Posterior cingulate gyrus (tissue), 11 donors: ENCODE measurements at regions not wholly inside any gene's neighbourhood (a gene's known extent, or its start where the extent isn't known, plus 50 kb on each side); places are given as distances from the start of the nearest gene placed in this dataset.

Source experiments
- DNase-seq, 10 donors: peaks; one replicate each; pipeline versions ENCODE4 v3.0.0 to v3.0.0-alpha.2; 2020 to 2021; ENCODE audit warnings: mixed read lengths in 3 of 10
- intact Hi-C: fragments of 100-400 bp; cut with DNase I; formaldehyde crosslinking; loops from one replicate; pipeline ENCODE4 v1.15.1; 2023

- DNase-seq, result no peak
Observed at GRCh38 chr17:70618641-70619040, 449.3 kb downstream of the KCNJ2 start.

GRCh38 chr17:70621566-70621965 lies 452.2 kb downstream of the KCNJ2 start:
- intact Hi-C loops, result loop anchor here (5.0 kb wide), 2 partner anchors 69 to 1094 kb away; no protein-coding TSS in a partner anchor
- peak in 7 of 10 donors; percentile 24 to 88 (median 46) for DNase-seq

More at GRCh38 chr17:70618641-70619040, 449.3 kb downstream of the KCNJ2 start:
- intact Hi-C loops, result no loop called here

GRCh38 chr17:70622368-70623260 lies 453.3 kb downstream of the KCNJ2 start:
- peak; percentile 36 to 95 (median 80) for DNase-seq
- intact Hi-C loops, result loop anchor here (2.0 to 5.0 kb wide), 5 partner anchors 70 to 1095 kb away; partner anchors contain the start of gene KCNJ2

- intact Hi-C loops, result loop anchor here (5.0 kb wide), 2 partner anchors 72 to 1097 kb away; no protein-coding TSS in a partner anchor
- DNase-seq, result no peak
Observed at GRCh38 chr17:70624211-70624610, 454.9 kb downstream of the KCNJ2 start.

- intact Hi-C loops, result no loop called here
- peak in 2 of 10 donors; percentile 27 to 62 for DNase-seq
Observed at GRCh38 chr17:70629902-70630301, 460.6 kb downstream of the KCNJ2 start.

DNA sequence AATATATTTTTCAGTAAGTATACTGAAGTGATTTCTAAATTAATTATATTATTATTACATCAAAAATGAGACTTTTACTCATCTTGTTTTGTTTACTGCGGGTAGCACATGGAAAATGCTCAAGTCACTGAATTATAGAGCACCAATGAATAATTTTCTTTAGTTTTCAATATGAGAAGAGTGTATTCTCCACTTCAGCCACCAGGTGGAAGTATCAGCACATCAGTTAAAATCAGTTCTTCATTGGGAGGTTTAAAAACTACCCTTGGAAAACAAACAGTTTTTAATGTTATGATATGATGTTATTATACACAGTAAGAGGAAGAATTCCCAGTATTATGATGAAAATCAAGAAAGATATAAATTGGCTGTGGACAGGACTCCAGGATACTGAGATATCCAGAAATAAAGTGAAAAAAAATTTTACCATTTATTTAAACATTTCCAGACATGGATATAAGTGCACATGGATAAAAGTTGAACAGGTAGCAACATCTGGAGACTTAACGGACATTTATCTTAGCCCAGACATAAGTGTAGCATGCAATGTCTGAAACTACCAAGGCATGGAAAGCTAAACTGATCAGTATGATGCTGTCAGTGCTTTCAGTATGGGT lies 467.3 kb downstream of the KCNJ2 start:
- intact Hi-C loops, result loop anchor here (2.0 kb wide), 3 partner anchors 80 to 1904 kb away; no protein-coding TSS in a partner anchor
- DNase-seq, result no peak

- intact Hi-C loops, result no loop called here
- DNase-seq, result no peak
Observed at GRCh38 chr17:70642059-70642458, 472.7 kb downstream of the KCNJ2 start.

- DNase-seq, result no peak
- intact Hi-C loops, result no loop called here
Observed at GRCh38 chr17:70644096-70644495, 474.8 kb downstream of the KCNJ2 start.

- intact Hi-C loops, result no loop called here
- no peak for DNase-seq
Observed at GRCh38 chr17:70646673-70647072, 477.3 kb downstream of the KCNJ2 start.

- intact Hi-C loops, result no loop called here
Observed at GRCh38 chr17:70648166-70648565, 478.8 kb downstream of the KCNJ2 start.

DNA sequence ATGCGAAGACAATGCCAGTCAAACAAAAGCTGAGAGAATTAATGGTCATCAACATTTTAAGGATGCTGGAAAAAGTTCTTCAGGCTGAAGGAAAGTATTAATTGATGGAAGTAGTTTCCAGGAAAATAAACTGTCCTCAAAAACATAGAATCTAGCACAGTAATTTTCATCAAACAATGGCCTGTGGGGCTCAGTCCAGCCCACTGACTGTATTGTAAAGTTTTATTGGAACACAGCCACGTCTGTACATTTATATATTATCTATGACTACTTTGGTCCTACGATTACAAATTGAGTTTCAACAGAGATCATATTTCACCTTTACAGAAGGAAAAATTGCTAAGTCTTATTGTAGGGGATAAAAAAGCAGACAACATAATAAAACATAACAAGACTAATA lies 484.5 kb downstream of the KCNJ2 start:
- intact Hi-C loops, result no loop called here
- DNase-seq, result no peak

More at GRCh38 chr17:70648166-70648565, 478.8 kb downstream of the KCNJ2 start:
- no peak for DNase-seq

DNA sequence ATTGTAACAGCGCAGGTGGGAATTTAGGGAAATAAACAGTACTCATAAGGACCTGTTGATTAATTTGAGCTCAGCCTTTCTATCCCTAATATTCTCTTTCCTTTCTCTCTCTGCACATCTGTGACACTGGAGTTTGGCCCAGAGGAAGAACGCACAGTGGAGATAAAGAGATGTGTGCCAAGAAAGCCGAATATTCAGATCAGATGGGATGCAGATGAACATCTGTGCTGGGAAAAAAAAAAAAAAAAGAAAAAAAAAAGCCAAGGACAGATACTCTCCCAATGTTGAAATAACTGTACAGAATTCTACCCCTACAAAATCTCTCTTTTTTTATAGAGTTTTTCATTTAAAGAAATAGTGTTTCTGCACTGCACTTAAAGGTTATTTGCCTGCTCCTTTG lies 485.4 kb downstream of the KCNJ2 start:
- peak in 2 of 10 donors; percentile 36 to 72 for DNase-seq
- intact Hi-C loops, result loop anchor here (5.0 kb wide), 1 partner anchor 43 kb away; no protein-coding TSS in a partner anchor

GRCh38 chr17:70655176-70655958 lies 486.0 kb downstream of the KCNJ2 start:
- intact Hi-C loops, result loop anchor here (5.0 kb wide), 1 partner anchor 42 kb away; no protein-coding TSS in a partner anchor
- DNase-seq, result no peak

GRCh38 chr17:70658317-70658716 lies 489.0 kb downstream of the KCNJ2 start:
- DNase-seq, result no peak
- intact Hi-C loops, result loop anchor here (5.0 kb wide), 1 partner anchor 39 kb away; no protein-coding TSS in a partner anchor

DNA sequence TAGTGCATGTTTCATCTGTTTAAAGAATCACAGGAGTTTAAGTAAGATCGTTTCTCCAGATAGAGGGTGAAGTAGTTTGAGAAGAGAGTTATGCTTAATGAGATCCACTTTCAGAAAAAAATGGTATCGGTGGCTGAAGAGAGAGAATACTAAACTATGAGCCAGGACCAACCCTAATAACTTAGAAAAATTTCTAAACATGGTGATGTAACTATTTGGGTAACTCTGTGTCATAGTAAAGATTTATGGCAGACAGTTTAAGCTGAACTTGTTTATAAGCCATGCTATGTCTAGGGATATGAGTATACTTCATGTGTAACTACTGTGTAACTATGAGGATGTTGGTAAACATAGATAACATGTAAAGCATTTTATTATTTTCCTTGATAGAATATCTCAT lies 489.5 kb downstream of the KCNJ2 start:
- no peak for DNase-seq
- intact Hi-C loops, result loop anchor here (5.0 kb wide), 1 partner anchor 38 kb away; no protein-coding TSS in a partner anchor

- no peak for DNase-seq
- intact Hi-C loops, result no loop called here
Observed at GRCh38 chr17:70661342-70662222, 492.2 kb downstream of the KCNJ2 start.

GRCh38 chr17:70668276-70668937 lies 499.1 kb downstream of the KCNJ2 start:
- peak in 1 of 10 donors; percentile 59 for DNase-seq
- intact Hi-C loops, result no loop called here

DNA sequence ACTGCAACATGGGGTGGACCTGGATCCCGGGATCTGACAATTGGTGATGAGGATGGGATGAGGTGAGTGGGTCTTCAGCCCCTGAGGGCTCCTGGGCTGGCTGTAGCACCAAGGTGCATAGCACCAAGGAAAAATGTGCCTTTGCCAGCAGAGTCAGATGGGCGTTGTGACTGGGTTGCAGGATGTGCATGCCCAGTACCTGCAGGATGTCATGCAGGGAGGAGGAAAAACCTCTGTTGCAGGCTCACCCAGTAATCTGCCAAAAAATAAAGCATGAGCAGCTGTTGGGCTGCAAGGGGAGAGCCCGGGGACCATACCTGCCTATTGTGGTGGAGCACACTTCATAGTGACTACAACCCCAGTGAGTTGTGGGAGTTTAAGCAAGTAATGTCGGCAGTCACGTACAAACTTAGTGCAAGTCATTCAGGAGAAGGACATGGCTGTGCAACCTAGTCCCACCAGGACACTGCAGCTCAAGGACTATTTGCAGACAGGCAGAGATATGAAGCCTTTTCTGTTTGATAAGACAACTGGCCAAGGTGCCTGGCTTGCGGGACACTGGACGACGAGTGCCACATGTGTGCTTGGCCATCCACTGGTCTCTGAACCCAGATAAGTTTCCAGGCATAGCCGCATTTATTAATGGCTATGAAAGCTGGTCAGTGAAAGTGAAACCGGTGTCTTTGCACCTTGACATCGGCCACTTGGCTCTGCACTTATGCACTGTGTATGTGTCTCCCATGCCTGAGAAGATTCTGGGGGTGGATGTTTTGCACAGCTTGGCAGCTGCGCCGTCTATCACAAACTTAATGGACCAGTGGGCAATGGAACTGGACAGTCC lies 499.8 kb downstream of the KCNJ2 start:
- intact Hi-C loops, result no loop called here
- DNase-seq, result peak in 1 of 10 donors; percentile 52
